GM06990 (cell line): ENCODE measurements at regions not wholly inside any gene's neighbourhood (a gene's known extent, or its start where the extent isn't known, plus 50 kb on each side); places are given as distances from the start of the nearest gene placed in this dataset.

ENCODE experiments used
- DNase-seq: peaks from one replicate; pipeline ENCODE4 v3.0.0-alpha.2; 2011; ENCODE audit not compliant: insufficient read length; ENCODE audit errors: extremely low read depth
- H3K27me3 ChIP-seq: replicated peaks from 2 replicates; pipeline ENCODE4 v1.6.0; 2011; ENCODE audit warnings: low read length; ENCODE audit not compliant: control insufficient read depth, insufficient read depth
- H3K36me3 ChIP-seq: 2 replicates; pipeline ENCODE4 v1.5.1; 2011; ENCODE audit warnings: low read length; ENCODE audit not compliant: control insufficient read depth, insufficient read depth
- H3K4me3 ChIP-seq: replicated peaks from 2 replicates; pipeline ENCODE4 v1.5.1; 2011; ENCODE audit warnings: low read depth, mild to moderate bottlenecking, control low read depth, low read length
- CTCF ChIP-seq: IDR thresholded peaks from 2 replicates; pipeline ENCODE4 v1.5.1; 2011; ENCODE audit warnings: low read length, control low read depth, mild to moderate bottlenecking, inconsistent platforms; ENCODE audit not compliant: insufficient read depth, poor library complexity, severe bottlenecking

- Histone ChIP-seq H3K4me3 (no peak overlapping the region), H3K36me3 (no peaks in the 10 kb centered on the region), H3K27me3 (no peaks in the 10 kb centered on the region)
- DNase-seq, result no peak
- TF ChIP-seq CTCF, result no peak
Observed at GRCh38 chr4:38495446-38495845, 168.6 kb upstream of the KLF3 start.

GRCh38 chr4:38497121-38497520 lies 166.9 kb upstream of the KLF3 start:
- no peaks in the 10 kb centered on the region for H3K36me3 ChIP-seq
- no peaks in the 10 kb centered on the region; the same call in 1 of the 2 replicates for H3K27me3 ChIP-seq
- no peak overlapping the region for H3K4me3 ChIP-seq
- no peak for TF ChIP-seq CTCF
- DNase-seq, result no peak

DNA sequence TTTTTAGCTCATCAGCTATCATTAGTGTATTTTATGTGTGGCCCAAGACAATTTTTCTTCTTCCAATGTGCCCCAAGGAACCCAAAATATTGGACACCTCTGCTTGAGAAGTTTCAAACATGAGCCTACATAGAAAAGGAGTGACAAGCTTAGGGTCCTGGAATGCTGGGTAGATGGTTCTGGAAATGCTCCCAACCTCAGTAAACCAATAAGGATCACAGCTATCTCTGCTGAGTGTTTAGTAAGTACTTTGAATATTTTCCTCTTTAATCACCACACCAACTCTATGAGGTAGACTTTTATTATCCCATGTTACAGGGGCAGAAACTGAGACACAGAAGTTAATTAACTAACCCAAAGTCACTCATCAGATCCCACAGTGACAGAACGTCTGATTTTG lies 164.9 kb upstream of the KLF3 start:
- H3K27me3 ChIP-seq, result no peaks in the 10 kb centered on the region; the same call in 1 of the 2 replicates
- DNase-seq, result no peak

DNA sequence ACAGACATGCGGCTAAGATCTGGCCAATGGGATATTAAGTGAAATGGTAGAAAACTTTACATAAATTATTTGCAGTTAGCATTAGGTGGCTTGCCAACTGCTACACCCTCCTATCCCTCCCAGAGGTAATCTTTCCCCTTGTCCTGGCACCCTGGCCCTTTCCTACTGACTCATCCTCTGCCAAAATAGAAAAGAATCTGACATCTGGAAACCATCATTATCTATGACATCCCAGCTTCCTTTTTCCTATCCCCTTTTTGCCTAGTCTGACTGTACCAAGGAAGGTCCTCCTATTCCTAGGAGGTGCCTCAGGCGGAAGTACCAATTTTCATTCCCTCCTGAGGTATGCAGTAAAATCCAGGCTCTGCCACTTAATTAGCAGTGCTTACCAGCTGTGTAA lies 163.6 kb upstream of the KLF3 start:
- no peaks in the 10 kb centered on the region; the same call in 1 of the 2 replicates for H3K27me3 ChIP-seq
- no peak overlapping the region for H3K4me3 ChIP-seq
- DNase-seq, result no peak
- no peak for TF ChIP-seq CTCF
- no peaks in the 10 kb centered on the region for H3K36me3 ChIP-seq

More for the DNA sequence above, 164.9 kb upstream of the KLF3 start:
- Histone ChIP-seq H3K36me3 (no peaks in the 10 kb centered on the region), H3K4me3 (no peak overlapping the region)
- no peak for TF ChIP-seq CTCF

GRCh38 chr4:38501698-38502097 lies 162.3 kb upstream of the KLF3 start:
- Histone ChIP-seq H3K4me3 (no peak overlapping the region), H3K36me3 (no peaks in the 10 kb centered on the region), H3K27me3 (no peaks in the 10 kb centered on the region; the same call in 1 of the 2 replicates)
- no peak for DNase-seq
- TF ChIP-seq CTCF, result no peak
